ENCODE measurements at regions not wholly inside any gene's neighbourhood (a gene's known extent, or its start where the extent isn't known, plus 50 kb on each side); places are given as distances from the start of the nearest gene placed in this dataset.

- Histone ChIP-seq H3K9me3 (no peaks in the 10 kb centered on the region), H3K4me3 (no peak overlapping the region), H3K36me3 (ENCODE audit: low read depth, missing control alignments) (no peaks in the 10 kb centered on the region), H3K27me3 (no peaks in the 10 kb centered on the region), H3K27ac (no peak overlapping the region), H3K4me1 (no peaks in the 10 kb centered on the region)
- 79 to 87% methylated on average over 4 of the region's 4 CpGs for WGBS, 2 donors
- intact Hi-C loops (cut with DNase I; ENCODE audit: low total_unique reads) = no loop called here
- TF ChIP-seq CTCF (IDR thresholded peaks at IDR 0.05) = no peak
- TF ChIP-seq POLR2A (IDR thresholded peaks at IDR 0.05) = no peak
- DNase-seq = no peak
Observed at GRCh38 chr16:6636457-6636856, 696.2 kb upstream of the RBFOX1 start.

- no peak for DNase-seq
- 46 to 48% methylated on average over 3 of the region's 3 CpGs for WGBS, 2 donors
- TF ChIP-seq POLR2A (IDR thresholded peaks at IDR 0.05) (no peak), CTCF (IDR thresholded peaks at IDR 0.05) (no peak)
- no peaks in the 10 kb centered on the region for H3K9me3 ChIP-seq
- intact Hi-C loops (cut with DNase I; ENCODE audit: low total_unique reads) = no loop called here
- no peaks in the 10 kb centered on the region for H3K4me1 ChIP-seq
- H3K27me3 ChIP-seq = no peaks in the 10 kb centered on the region
- H3K4me3 ChIP-seq = no peak overlapping the region
- H3K27ac ChIP-seq = no peak overlapping the region
- H3K36me3 ChIP-seq (ENCODE audit: low read depth, missing control alignments) = no peaks in the 10 kb centered on the region
Observed at GRCh38 chr16:6634151-6634550, 698.5 kb upstream of the RBFOX1 start.

- no peaks in the 10 kb centered on the region for H3K27me3 ChIP-seq
- DNase-seq = no peak
- no peaks in the 10 kb centered on the region for H3K4me1 ChIP-seq
- no peak overlapping the region for H3K4me3 ChIP-seq
- no peaks in the 10 kb centered on the region for H3K9me3 ChIP-seq
- WGBS, 2 donors = 59 to 75% methylated on average over 5 of the region's 5 CpGs
- H3K27ac ChIP-seq = no peak overlapping the region
- intact Hi-C loops (cut with DNase I; ENCODE audit: low total_unique reads) = no loop called here
- no peaks in the 10 kb centered on the region for H3K36me3 ChIP-seq (ENCODE audit: low read depth, missing control alignments)
- TF ChIP-seq CTCF (IDR thresholded peaks at IDR 0.05) (no peak), POLR2A (IDR thresholded peaks at IDR 0.05) (no peak)
Observed at GRCh38 chr16:6633456-6633855, 699.2 kb upstream of the RBFOX1 start.

- H3K36me3 ChIP-seq (ENCODE audit: low read depth, missing control alignments) = no peaks in the 10 kb centered on the region
- H3K9me3 ChIP-seq = no peaks in the 10 kb centered on the region
- no peaks in the 10 kb centered on the region for H3K27me3 ChIP-seq
- H3K27ac ChIP-seq = no peak overlapping the region
- intact Hi-C loops (cut with DNase I; ENCODE audit: low total_unique reads) = no loop called here
- no peaks in the 10 kb centered on the region for H3K4me1 ChIP-seq
- TF ChIP-seq CTCF (IDR thresholded peaks at IDR 0.05) (no peak), POLR2A (IDR thresholded peaks at IDR 0.05) (no peak)
- H3K4me3 ChIP-seq = no peak overlapping the region
- no peak for DNase-seq
- 30 to 41% methylated on average over 5 of the region's 5 CpGs for WGBS, 2 donors
Observed at GRCh38 chr16:6629110-6629509, 703.5 kb upstream of the RBFOX1 start.

GRCh38 chr16:6625606-6626005 is 707.0 kb upstream of the RBFOX1 start:
- H3K4me1 ChIP-seq = no peaks in the 10 kb centered on the region
- H3K27me3 ChIP-seq = no peaks in the 10 kb centered on the region
- no peaks in the 10 kb centered on the region for H3K36me3 ChIP-seq (ENCODE audit: low read depth, missing control alignments)
- H3K9me3 ChIP-seq = no peaks in the 10 kb centered on the region
- no peak for DNase-seq
- no peak overlapping the region for H3K4me3 ChIP-seq
- H3K27ac ChIP-seq = no peak overlapping the region
- intact Hi-C loops (cut with DNase I; ENCODE audit: low total_unique reads) = no loop called here
- TF ChIP-seq CTCF (IDR thresholded peaks at IDR 0.05) (no peak), POLR2A (IDR thresholded peaks at IDR 0.05) (no peak)
- 51 to 77% methylated on average over 3 of the region's 3 CpGs for WGBS, 2 donors
